ENCODE measurements at regions not wholly inside any gene's neighbourhood (a gene's known extent, or its start where the extent isn't known, plus 50 kb on each side); places are given as distances from the start of the nearest gene placed in this dataset.

GRCh38 chr10:21297603-21298383 is 227.7 kb downstream of the SKIDA1 start:
- in situ Hi-C loops (cut with MboI; ENCODE audit: low pct_unique_long_range_greater_than_20kb, low sequenced_read_pairs, unreplicated experiment) = loop anchor here (25.0 kb wide), 3 partner anchors 190 to 640 kb away; no protein-coding TSS in a partner anchor
- DNase-seq (ENCODE audit: low spot score) = no peak
- TF ChIP-seq CTCF (IDR thresholded peaks at IDR 0.05; ENCODE audit: extremely low read depth, insufficient read depth, missing control alignments) = no peak

- no peak for TF ChIP-seq CTCF (IDR thresholded peaks at IDR 0.05; ENCODE audit: extremely low read depth, insufficient read depth, missing control alignments)
These were observed 228.7 kb downstream of the SKIDA1 start for GRCh38 chr10:21296575-21297355.

GRCh38 chr10:21293518-21294356 is 231.7 kb downstream of the SKIDA1 start:
- DNase-seq (ENCODE audit: low spot score) = no peak
- in situ Hi-C loops (cut with MboI; ENCODE audit: low pct_unique_long_range_greater_than_20kb, low sequenced_read_pairs, unreplicated experiment) = loop anchor here (25.0 kb wide), 3 partner anchors 194 to 644 kb away; no protein-coding TSS in a partner anchor
- no peak for TF ChIP-seq CTCF (IDR thresholded peaks at IDR 0.05; ENCODE audit: extremely low read depth, insufficient read depth, missing control alignments)

More at GRCh38 chr10:21296575-21297355, 228.7 kb downstream of the SKIDA1 start:
- in situ Hi-C loops (cut with MboI; ENCODE audit: low pct_unique_long_range_greater_than_20kb, low sequenced_read_pairs, unreplicated experiment) = loop anchor here (25.0 kb wide), 3 partner anchors 191 to 641 kb away; no protein-coding TSS in a partner anchor
- no peak for DNase-seq (ENCODE audit: low spot score)

- in situ Hi-C loops (cut with MboI; ENCODE audit: low pct_unique_long_range_greater_than_20kb, low sequenced_read_pairs, unreplicated experiment) = loop anchor here (25.0 kb wide), 3 partner anchors 194 to 644 kb away; no protein-coding TSS in a partner anchor
- no peak for DNase-seq (ENCODE audit: low spot score)
- no peak for TF ChIP-seq CTCF (IDR thresholded peaks at IDR 0.05; ENCODE audit: extremely low read depth, insufficient read depth, missing control alignments)
These were observed 232.5 kb downstream of the SKIDA1 start for GRCh38 chr10:21292763-21293517.

GRCh38 chr10:21290499-21291160 is 234.9 kb downstream of the SKIDA1 start:
- in situ Hi-C loops (cut with MboI; ENCODE audit: low pct_unique_long_range_greater_than_20kb, low sequenced_read_pairs, unreplicated experiment) = loop anchor here (25.0 kb wide), 3 partner anchors 197 to 647 kb away; no protein-coding TSS in a partner anchor
- no peak for DNase-seq (ENCODE audit: low spot score)
- no peak for TF ChIP-seq CTCF (IDR thresholded peaks at IDR 0.05; ENCODE audit: extremely low read depth, insufficient read depth, missing control alignments)

Measured in GM13977 (cell line).